ENCODE measurements at regions not wholly inside any gene's neighbourhood (a gene's known extent, or its start where the extent isn't known, plus 50 kb on each side); places are given as distances from the start of the nearest gene placed in this dataset.
"Not testable (repeated sequence)": the region's sequence is repeated elsewhere in the genome, so short reads cannot be mapped to it uniquely, and the experiment has no call there.

DNA sequence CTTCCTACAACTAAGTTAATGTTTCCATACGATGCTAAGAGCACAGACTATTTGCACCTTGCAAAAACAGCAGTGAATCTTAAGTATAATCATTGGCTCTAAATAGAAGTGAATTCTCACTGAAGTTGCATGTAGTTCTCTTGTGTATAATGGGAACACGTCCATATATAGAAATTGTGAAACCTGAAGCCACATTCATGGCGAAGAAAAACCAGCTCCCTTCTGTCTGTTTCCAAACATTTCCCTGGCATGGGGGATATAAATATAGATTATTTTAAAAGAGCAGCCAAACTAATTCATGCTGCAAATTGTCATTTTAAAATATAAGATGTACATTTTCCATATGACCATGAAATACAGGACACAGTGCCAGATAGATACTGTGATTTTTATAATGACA is 71.1 kb downstream of the TRAM1L1 start:
- DNase-seq (ENCODE audit: low read depth), result no peak
- TF ChIP-seq, protein P1, sequence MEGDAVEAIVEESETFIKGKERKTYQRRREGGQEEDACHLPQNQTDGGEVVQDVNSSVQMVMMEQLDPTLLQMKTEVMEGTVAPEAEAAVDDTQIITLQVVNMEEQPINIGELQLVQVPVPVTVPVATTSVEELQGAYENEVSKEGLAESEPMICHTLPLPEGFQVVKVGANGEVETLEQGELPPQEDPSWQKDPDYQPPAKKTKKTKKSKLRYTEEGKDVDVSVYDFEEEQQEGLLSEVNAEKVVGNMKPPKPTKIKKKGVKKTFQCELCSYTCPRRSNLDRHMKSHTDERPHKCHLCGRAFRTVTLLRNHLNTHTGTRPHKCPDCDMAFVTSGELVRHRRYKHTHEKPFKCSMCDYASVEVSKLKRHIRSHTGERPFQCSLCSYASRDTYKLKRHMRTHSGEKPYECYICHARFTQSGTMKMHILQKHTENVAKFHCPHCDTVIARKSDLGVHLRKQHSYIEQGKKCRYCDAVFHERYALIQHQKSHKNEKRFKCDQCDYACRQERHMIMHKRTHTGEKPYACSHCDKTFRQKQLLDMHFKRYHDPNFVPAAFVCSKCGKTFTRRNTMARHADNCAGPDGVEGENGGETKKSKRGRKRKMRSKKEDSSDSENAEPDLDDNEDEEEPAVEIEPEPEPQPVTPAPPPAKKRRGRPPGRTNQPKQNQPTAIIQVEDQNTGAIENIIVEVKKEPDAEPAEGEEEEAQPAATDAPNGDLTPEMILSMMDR (IDR thresholded peaks at IDR 0.05; ENCODE audit: control insufficient read depth, extremely low read depth, insufficient read depth), result no peak
- no peak overlapping the region for H3K4me3 ChIP-seq (ENCODE audit: low read depth, low read length)

DNA sequence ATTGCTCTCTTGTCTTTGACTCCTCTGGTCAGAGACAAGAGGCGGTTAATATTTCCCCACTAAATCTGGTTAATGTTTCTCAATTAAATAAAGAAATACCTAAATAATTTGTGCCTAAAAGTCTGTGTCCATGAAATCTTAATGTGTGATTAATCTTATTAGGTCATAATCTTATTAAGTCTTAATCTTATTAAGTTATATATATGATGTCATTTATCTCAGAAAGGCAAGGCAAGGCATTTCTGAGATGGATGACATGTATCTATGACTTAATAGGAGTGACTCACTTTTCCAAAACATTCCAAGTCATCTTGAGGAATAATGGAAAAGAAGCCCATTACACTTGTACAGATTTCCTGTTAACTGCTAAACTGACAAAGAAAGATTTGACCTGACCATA is 74.7 kb downstream of the TRAM1L1 start:
- no peak overlapping the region for H3K4me3 ChIP-seq (ENCODE audit: low read depth, low read length)
- DNase-seq (ENCODE audit: low read depth), result no peak
- TF ChIP-seq, protein P1 (IDR thresholded peaks at IDR 0.05; ENCODE audit: control insufficient read depth, extremely low read depth, insufficient read depth), result no peak

DNA sequence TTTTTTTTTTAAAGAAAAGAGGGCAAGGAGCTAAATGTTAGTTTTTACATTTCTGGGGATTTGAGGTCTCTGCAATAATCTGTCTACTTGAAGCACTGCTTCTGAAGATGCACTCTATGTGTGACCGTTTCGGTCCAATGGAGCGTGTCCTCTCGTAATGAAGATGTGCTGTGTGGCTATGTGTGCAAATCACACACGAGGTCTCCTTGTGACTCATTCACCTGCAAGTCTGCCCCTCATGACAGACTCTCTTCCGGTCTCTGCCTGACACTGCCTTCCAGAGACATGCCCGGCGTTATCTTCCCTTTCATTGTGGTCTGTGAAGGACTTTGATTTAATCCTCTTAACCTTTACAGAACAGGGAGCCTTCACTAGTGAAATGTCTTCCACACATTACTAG is 84.3 kb downstream of the TRAM1L1 start:
- TF ChIP-seq, protein P1 (IDR thresholded peaks at IDR 0.05; ENCODE audit: control insufficient read depth, extremely low read depth, insufficient read depth), result no peak
- no peak for DNase-seq (ENCODE audit: low read depth)
- no peak overlapping the region for H3K4me3 ChIP-seq (ENCODE audit: low read depth, low read length)

DNA sequence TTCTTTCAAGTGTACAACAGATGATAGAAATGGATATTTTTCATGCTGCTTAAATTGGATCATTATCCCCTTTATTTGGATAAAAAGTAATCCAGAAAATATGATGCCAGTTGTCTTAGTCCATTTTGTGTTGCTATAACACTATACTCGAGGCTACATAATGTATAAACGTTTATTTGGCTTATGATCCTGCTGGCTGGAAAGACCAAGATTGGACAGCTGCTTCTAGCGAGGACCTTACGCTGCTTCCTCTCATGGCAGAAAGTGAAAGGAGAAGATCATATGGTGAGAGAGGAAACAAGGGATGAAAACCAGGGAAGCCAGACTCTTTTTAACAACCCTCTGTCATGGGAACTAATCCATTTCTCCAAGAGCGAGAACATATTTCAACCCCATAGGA is 102.7 kb downstream of the TRAM1L1 start:
- H3K4me3 ChIP-seq (ENCODE audit: low read depth, low read length), result no peak overlapping the region
- no peak for DNase-seq (ENCODE audit: low read depth)
- TF ChIP-seq, protein P1 (IDR thresholded peaks at IDR 0.05; ENCODE audit: control insufficient read depth, extremely low read depth, insufficient read depth), result no peak

DNA sequence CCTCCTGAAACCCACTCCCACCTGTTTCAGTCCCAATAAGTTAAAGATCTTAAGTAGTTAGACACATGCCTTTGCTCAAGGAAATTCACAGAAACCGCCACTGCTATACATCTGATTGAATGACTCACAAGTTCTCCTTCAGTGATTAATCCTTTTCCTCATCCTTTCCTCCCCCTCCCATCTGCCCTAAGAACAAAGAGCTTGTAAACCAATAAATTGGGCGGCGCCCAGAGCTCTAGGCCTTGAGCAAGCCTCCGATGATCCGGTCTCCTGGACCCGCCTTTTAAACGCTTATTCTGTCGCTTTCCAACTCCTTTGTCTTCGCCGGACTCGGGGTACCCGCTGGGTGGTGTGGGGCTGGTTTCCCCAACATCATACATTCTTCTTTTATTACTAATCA is 104.9 kb downstream of the TRAM1L1 start:
- peak; percentile 2 for DNase-seq (ENCODE audit: low read depth)
- H3K4me3 ChIP-seq (ENCODE audit: low read depth, low read length), result not testable (repeated sequence)

DNA sequence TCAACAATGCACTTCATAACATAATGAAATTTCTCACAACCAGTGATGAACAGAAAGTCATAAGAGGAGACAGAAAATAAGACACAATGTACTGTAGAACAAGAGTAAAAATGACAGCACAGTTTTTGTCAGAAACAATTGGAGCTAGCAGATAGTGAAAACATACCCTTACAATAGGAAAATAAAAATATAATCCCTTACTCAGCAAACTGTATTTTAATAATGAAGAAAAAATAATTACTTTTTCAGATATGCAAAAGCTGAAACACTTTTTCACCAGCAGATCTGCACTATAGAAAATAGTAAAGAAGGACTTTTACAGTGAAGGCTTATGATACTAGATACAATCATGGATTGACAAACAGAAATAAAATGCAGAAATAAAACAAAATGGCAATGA is 126.3 kb downstream of the TRAM1L1 start:
- TF ChIP-seq, protein P1 (IDR thresholded peaks at IDR 0.05; ENCODE audit: control insufficient read depth, extremely low read depth, insufficient read depth), result no peak
- no peak overlapping the region for H3K4me3 ChIP-seq (ENCODE audit: low read depth, low read length)
- no peak for DNase-seq (ENCODE audit: low read depth)

DNA sequence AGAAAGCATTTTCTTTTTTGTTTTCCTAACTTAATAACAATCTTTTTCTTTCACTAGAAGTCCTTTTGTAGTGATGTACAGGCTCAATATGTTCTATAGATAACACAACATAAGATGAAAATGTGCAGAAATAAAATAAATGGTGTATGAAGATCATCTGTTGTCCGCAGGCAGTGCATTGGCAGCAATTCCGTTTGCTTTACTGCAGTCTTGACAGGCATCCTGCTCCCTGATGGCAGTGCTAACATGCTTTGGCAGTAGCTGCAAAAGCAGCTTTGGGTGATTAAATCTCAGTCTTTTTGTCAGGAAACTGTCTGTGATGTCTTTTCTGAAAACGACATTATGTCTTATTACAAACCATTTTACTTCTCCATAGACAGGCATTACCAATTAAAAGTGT is 131.4 kb downstream of the TRAM1L1 start:
- no peak for DNase-seq (ENCODE audit: low read depth)
- TF ChIP-seq, protein P1 (IDR thresholded peaks at IDR 0.05; ENCODE audit: control insufficient read depth, extremely low read depth, insufficient read depth), result no peak
- no peak overlapping the region for H3K4me3 ChIP-seq (ENCODE audit: low read depth, low read length)

All from LNCaP clone FGC (cell line).